IMR-90 (cell line): ENCODE measurements at regions not wholly inside any gene's neighbourhood (a gene's known extent, or its start where the extent isn't known, plus 50 kb on each side); places are given as distances from the start of the nearest gene placed in this dataset.

Source experiments
- ATAC-seq: fragments of 200-7000 bp; cut with Tn5 transposase; 2 replicates; pipeline ENCODE4 v1.9.1; 2020; ENCODE audit warnings: low read depth, mild to moderate bottlenecking, moderate library complexity
- BruUV-seq: library from RNA; stranded (reverse); fragments of 400-500 nt; replicated peaks from 2 replicates; lab custom pipeline; 2021; lab: Mats Ljungman, UMichigan
- CTCF ChIA-PET: fragments of 300-600 bp; formaldehyde crosslinking; extraction: SDS; loops from one replicate; lab custom pipeline; 2021; ENCODE audit warnings: antibody characterized with exemption; lab: Yijun Ruan, JAX
- POLR2A ChIA-PET: fragments of 300-600 bp; sonication (Branson Sonifier 250); formaldehyde crosslinking; loops from one replicate; lab custom pipeline; 2022; ENCODE audit warnings: antibody characterized with exemption; ENCODE audit not compliant: unreplicated experiment; lab: Charles Lee
- DNase-seq: peaks from one replicate; pipeline ENCODE4 v3.0.0; 2013
- H2AFZ ChIP-seq: replicated peaks from 2 replicates; pipeline ENCODE3; 2013; ENCODE audit warnings: low read length, mild to moderate bottlenecking; ENCODE audit not compliant: poor library complexity
- H2AK5ac ChIP-seq: 2 replicates; pipeline ENCODE4 v1.6.1; 2013; ENCODE audit warnings: low read depth, low read length, inconsistent platforms
- H2AK9ac ChIP-seq: replicated peaks from 2 replicates; pipeline ENCODE3; 2013; ENCODE audit warnings: mild to moderate bottlenecking, low read depth, low read length, moderate library complexity; ENCODE audit not compliant: poor library complexity
- H2BK120ac ChIP-seq: 2 replicates; pipeline ENCODE4 v1.6.1; 2013; ENCODE audit warnings: low read depth, low read length, inconsistent platforms
- H2BK15ac ChIP-seq: 3 replicates; pipeline ENCODE4 v1.6.1; 2013; ENCODE audit warnings: low read depth, low read length, inconsistent platforms
- H2BK20ac ChIP-seq: 2 replicates; pipeline ENCODE4 v1.6.1; 2013; ENCODE audit warnings: low read depth, mild to moderate bottlenecking, inconsistent platforms, low read length, moderate library complexity
- H2BK5ac ChIP-seq: 2 replicates; pipeline ENCODE4 v1.6.1; 2013; ENCODE audit warnings: mild to moderate bottlenecking, low read depth, low read length, inconsistent platforms; ENCODE audit not compliant: poor library complexity, severe bottlenecking
- H3K14ac ChIP-seq: replicated peaks from 2 replicates; pipeline ENCODE4 v1.6.1; 2013; ENCODE audit warnings: low read depth, low read length, inconsistent platforms
- H3K18ac ChIP-seq: 2 replicates; pipeline ENCODE4 v1.6.1; 2013; ENCODE audit warnings: low read depth, low read length, control low read depth
- H3K23ac ChIP-seq: 2 replicates; pipeline ENCODE4 v1.6.1; 2013; ENCODE audit warnings: low read depth, low read length, inconsistent platforms
- H3K27ac ChIP-seq: 2 replicates; pipeline ENCODE4 v1.5.1; 2013; ENCODE audit warnings: mild to moderate bottlenecking, control low read depth, low read length; ENCODE audit not compliant: insufficient read depth
- H3K27me3 ChIP-seq: 2 replicates; pipeline ENCODE4 v1.6.1; 2013; ENCODE audit warnings: low read length; ENCODE audit not compliant: control insufficient read depth, insufficient read depth
- H3K36me3 ChIP-seq: 2 replicates; pipeline ENCODE4 v1.6.1; 2013; ENCODE audit warnings: low read length, mixed read lengths; ENCODE audit not compliant: control insufficient read depth, insufficient read depth
- H3K4ac ChIP-seq: 2 replicates; pipeline ENCODE4 v1.6.1; 2013; ENCODE audit warnings: low read depth, low read length, inconsistent platforms
- H3K4me1 ChIP-seq: 2 replicates; pipeline ENCODE4 v1.6.1; 2013; ENCODE audit warnings: low read length, mixed read lengths; ENCODE audit not compliant: control insufficient read depth, insufficient read depth
- H3K4me2 ChIP-seq: 2 replicates; pipeline ENCODE4 v1.6.1; 2013; ENCODE audit warnings: low read depth, mild to moderate bottlenecking, control low read depth, low read length, moderate library complexity
- H3K4me3 ChIP-seq: 2 replicates; pipeline ENCODE4 v1.5.1; 2013; ENCODE audit warnings: low read depth, mild to moderate bottlenecking, control low read depth, low read length, moderate library complexity; ENCODE audit not compliant: insufficient read depth
- H3K56ac ChIP-seq: 2 replicates; pipeline ENCODE4 v1.6.1; 2013; ENCODE audit warnings: low read length, inconsistent platforms; ENCODE audit not compliant: insufficient read depth; ENCODE audit errors: extremely low read depth
- H3K79me1 ChIP-seq, 2 experiments: 2 replicates each; pipeline ENCODE4 v1.6.1; 2013; ENCODE audit warnings: low read length in 2 of 2, inconsistent platforms in 1 of 2, low read depth in 1 of 2
- H3K9ac ChIP-seq: 2 replicates; pipeline ENCODE4 v1.6.1; 2013; ENCODE audit warnings: low read depth, low read length, control low read depth
- H3K9me1 ChIP-seq: 2 replicates; pipeline ENCODE4 v1.6.1; 2013; ENCODE audit warnings: low read length, inconsistent platforms; ENCODE audit not compliant: insufficient read depth
- H3K9me3 ChIP-seq: 2 replicates; pipeline ENCODE4 v1.6.1; 2013; ENCODE audit warnings: low read length; ENCODE audit not compliant: control insufficient read depth, insufficient read depth
- H4K20me1 ChIP-seq: 2 replicates; pipeline ENCODE4 v1.6.1; 2013; ENCODE audit warnings: low read length, inconsistent platforms; ENCODE audit not compliant: insufficient read depth
- H4K5ac ChIP-seq: 2 replicates; pipeline ENCODE4 v1.6.1; 2013; ENCODE audit warnings: mild to moderate bottlenecking, low read depth, low read length, control low read depth
- H4K8ac ChIP-seq, 2 experiments: 2 replicates each; pipeline ENCODE4 v1.6.1; 2013; ENCODE audit warnings: low read depth in 2 of 2, low read length in 2 of 2, control low read depth in 1 of 2, inconsistent platforms in 1 of 2
- H4K91ac ChIP-seq: 2 replicates; pipeline ENCODE4 v1.6.1; 2013; ENCODE audit warnings: low read depth, low read length, inconsistent platforms; ENCODE audit not compliant: insufficient read depth
- BHLHE40 ChIP-seq: fragments of 150-350 bp; IDR thresholded peaks from 2 replicates; pipeline ENCODE4 v1.6.1; 2016; ENCODE audit warnings: mild to moderate bottlenecking, low read depth, low read length
- CEBPB ChIP-seq: IDR thresholded peaks from 2 replicates; pipeline ENCODE4 v1.6.1; 2012; ENCODE audit warnings: low read depth, low read length, improper control_type of control experiment
- CTCF ChIP-seq: conservative IDR thresholded peaks from 2 replicates; pipeline ENCODE4 v1.5.1; 2012; ENCODE audit warnings: mild to moderate bottlenecking, low read depth, low read length, improper control_type of control experiment
- ELK1 ChIP-seq: fragments of 150-350 bp; IDR thresholded peaks from 2 replicates; pipeline ENCODE4 v1.6.1; 2016; ENCODE audit warnings: low read depth, mild to moderate bottlenecking, low read length, moderate library complexity, borderline replicate concordance
- FOS ChIP-seq: fragments of 150-350 bp; IDR thresholded peaks from 2 replicates; pipeline ENCODE4 v1.6.1; 2016; ENCODE audit warnings: low read depth, low read length
- MAFK ChIP-seq: IDR thresholded peaks from 2 replicates; pipeline ENCODE4 v1.6.1; 2012; ENCODE audit warnings: low read depth, low read length, improper control_type of control experiment
- MAZ ChIP-seq: IDR thresholded peaks from 2 replicates; pipeline ENCODE4 v1.6.1; 2012; ENCODE audit warnings: low read depth, mild to moderate bottlenecking, low read length, improper control_type of control experiment, moderate library complexity, borderline replicate concordance
- MXI1 ChIP-seq: IDR thresholded peaks from 2 replicates; pipeline ENCODE4 v1.6.1; 2012; ENCODE audit warnings: low read depth, mild to moderate bottlenecking, low read length, moderate library complexity, borderline replicate concordance
- RAD21 ChIP-seq: IDR thresholded peaks from 2 replicates; pipeline ENCODE4 v1.6.1; 2012; ENCODE audit warnings: low read length, improper control_type of control experiment
- RCOR1 ChIP-seq: IDR thresholded peaks from 2 replicates; pipeline ENCODE4 v1.6.1; 2012; ENCODE audit warnings: mild to moderate bottlenecking, low read length, improper control_type of control experiment; ENCODE audit not compliant: insufficient replicate concordance
- RFX5 ChIP-seq: IDR thresholded peaks from 2 replicates; pipeline ENCODE4 v1.8.0; 2012; ENCODE audit warnings: low read depth, mild to moderate bottlenecking, low read length, moderate library complexity
- WGBS, 2 experiments: methylation state at CpG; one replicate each; pipeline versions ENCODE4 v1.1.5 to v1.1.7; 2013; ENCODE audit warnings: missing lambda C conversion rate in 2 of 2; ENCODE audit not compliant: insufficient read length in 1 of 2; ENCODE audit errors: extremely low coverage in 2 of 2; 5-methylcytosine and 5-hydroxymethylcytosine counted together
- dilution Hi-C: fragments of 300-500 bp; cut with HindIII; formaldehyde crosslinking; loops from one replicate; pipeline ENCODE4 v1.14.3; 2018; ENCODE audit warnings: low sequenced_read_pairs; ENCODE audit not compliant: unreplicated experiment
- in situ Hi-C: fragments of 300-500 bp; cut with MboI; formaldehyde crosslinking; loops from 3 replicates; pipeline ENCODE4 v1.14.3; 2019; ENCODE audit warnings: low sequenced_read_pairs, inconsistent platforms, mixed read lengths
- intact Hi-C: fragments of 100-400 bp; cut with micrococcal nuclease; formaldehyde crosslinking; loops from 2 replicates; pipeline ENCODE4 v1.10.0; 2022
- TF ChIP-seq, protein P1 (sequence below): fragments of 150-350 bp; IDR thresholded peaks from 2 replicates; pipeline ENCODE4 v1.6.1; 2017; ENCODE audit warnings: mild to moderate bottlenecking, antibody characterized with exemption, low read length, low read depth

- dilution Hi-C loops = no loop called here
- Histone ChIP-seq H3K4me3 (no peak overlapping the region), H2BK5ac (peak overlapping the region; percentile 1), H2BK120ac (no peak overlapping the region), H2BK15ac (no peak overlapping the region), H3K27me3 (no peaks in the 10 kb centered on the region), H3K4ac (no peak overlapping the region), H3K79me1 (no peaks in the 10 kb centered on the region), H4K20me1 (no peaks in the 10 kb centered on the region), H4K8ac (no peak overlapping the region), H3K27ac (peak overlapping the region; percentile 21; the same call in 1 of the 2 replicates), H3K9me3 (no peaks in the 10 kb centered on the region), H2AK5ac (no peak overlapping the region), H2AK9ac (no peak overlapping the region), H2AFZ (no peak overlapping the region), H3K56ac (no peak overlapping the region), H3K9ac (no peak overlapping the region), H4K91ac (no peak overlapping the region), H3K4me1 (peaks cover 3% of the 10 kb centered on the region; the same call in 1 of the 2 replicates), H3K14ac (no peak overlapping the region), H3K18ac (no peak overlapping the region), H3K9me1 (no peaks in the 10 kb centered on the region), H3K23ac (no peak overlapping the region), H3K4me2 (no peak overlapping the region), H3K36me3 (peaks cover 17% of the 10 kb centered on the region; the same call in 1 of the 2 replicates), H2BK20ac (no peak overlapping the region), H4K5ac (no peak overlapping the region)
- DNase-seq (no peak), ATAC-seq (peak; percentile 29; the same call in 1 of the 2 replicates)
- POLR2A ChIA-PET = no interaction called here
- no peak for TF ChIP-seq ELK1
- TF ChIP-seq CEBPB = no peak
- TF ChIP-seq, protein P1, sequence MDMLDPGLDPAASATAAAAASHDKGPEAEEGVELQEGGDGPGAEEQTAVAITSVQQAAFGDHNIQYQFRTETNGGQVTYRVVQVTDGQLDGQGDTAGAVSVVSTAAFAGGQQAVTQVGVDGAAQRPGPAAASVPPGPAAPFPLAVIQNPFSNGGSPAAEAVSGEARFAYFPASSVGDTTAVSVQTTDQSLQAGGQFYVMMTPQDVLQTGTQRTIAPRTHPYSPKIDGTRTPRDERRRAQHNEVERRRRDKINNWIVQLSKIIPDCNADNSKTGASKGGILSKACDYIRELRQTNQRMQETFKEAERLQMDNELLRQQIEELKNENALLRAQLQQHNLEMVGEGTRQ = no peak
- TF ChIP-seq CTCF = no peak
- TF ChIP-seq FOS = no peak
- no peak for TF ChIP-seq MAZ
- TF ChIP-seq MXI1 = no peak
- TF ChIP-seq BHLHE40 = no peak
- TF ChIP-seq RCOR1 = no peak
- TF ChIP-seq MAFK = no peak
- TF ChIP-seq RAD21 = no peak
- no peak for TF ChIP-seq RFX5
- no CpG with 5 or more reads among the region's 1 CpG for WGBS, 2 experiments
- in situ Hi-C loops = no loop called here
- CTCF ChIA-PET = interaction anchor here (0.8 kb wide), 1 partner anchor 9 kb away, joined by 3 read pairs; no protein-coding TSS in a partner anchor
- intact Hi-C loops = no loop called here
- BruUV-seq = no TSS peak
Measured at GRCh38 chr20:3339571-3339970, 67.9 kb downstream of the DNAAF9 start.
